ENCODE measurements at regions not wholly inside any gene's neighbourhood (a gene's known extent, or its start where the extent isn't known, plus 50 kb on each side); places are given as distances from the start of the nearest gene placed in this dataset.

- no peak for DNase-seq
- WGBS, 2 donors, result 57 to 76% methylated on average over 1 of the region's 1 CpG
- intact Hi-C loops (cut with DNase I), result no loop called here
- TF ChIP-seq EP300 (IDR thresholded peaks at IDR 0.05), result no peak
- no peak for TF ChIP-seq POLR2A (IDR thresholded peaks at IDR 0.05)
- no peak for TF ChIP-seq POLR2AphosphoS5 (IDR thresholded peaks at IDR 0.05)
- TF ChIP-seq, protein P1, sequence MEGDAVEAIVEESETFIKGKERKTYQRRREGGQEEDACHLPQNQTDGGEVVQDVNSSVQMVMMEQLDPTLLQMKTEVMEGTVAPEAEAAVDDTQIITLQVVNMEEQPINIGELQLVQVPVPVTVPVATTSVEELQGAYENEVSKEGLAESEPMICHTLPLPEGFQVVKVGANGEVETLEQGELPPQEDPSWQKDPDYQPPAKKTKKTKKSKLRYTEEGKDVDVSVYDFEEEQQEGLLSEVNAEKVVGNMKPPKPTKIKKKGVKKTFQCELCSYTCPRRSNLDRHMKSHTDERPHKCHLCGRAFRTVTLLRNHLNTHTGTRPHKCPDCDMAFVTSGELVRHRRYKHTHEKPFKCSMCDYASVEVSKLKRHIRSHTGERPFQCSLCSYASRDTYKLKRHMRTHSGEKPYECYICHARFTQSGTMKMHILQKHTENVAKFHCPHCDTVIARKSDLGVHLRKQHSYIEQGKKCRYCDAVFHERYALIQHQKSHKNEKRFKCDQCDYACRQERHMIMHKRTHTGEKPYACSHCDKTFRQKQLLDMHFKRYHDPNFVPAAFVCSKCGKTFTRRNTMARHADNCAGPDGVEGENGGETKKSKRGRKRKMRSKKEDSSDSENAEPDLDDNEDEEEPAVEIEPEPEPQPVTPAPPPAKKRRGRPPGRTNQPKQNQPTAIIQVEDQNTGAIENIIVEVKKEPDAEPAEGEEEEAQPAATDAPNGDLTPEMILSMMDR (IDR thresholded peaks at IDR 0.05), result no peak
- Histone ChIP-seq H3K4me3 (no peak overlapping the region), H3K27ac (no peak overlapping the region), H3K4me1 (no peaks in the 10 kb centered on the region), H3K27me3 (no peaks in the 10 kb centered on the region), H3K36me3 (no peaks in the 10 kb centered on the region), H3K9me3 (peaks cover 0 to 12% (median 9%) of the 10 kb centered on the region in 4 donors)
Observed at GRCh38 chr13:111025310-111025709, 89.8 kb upstream of the ARHGEF7 start.

DNA sequence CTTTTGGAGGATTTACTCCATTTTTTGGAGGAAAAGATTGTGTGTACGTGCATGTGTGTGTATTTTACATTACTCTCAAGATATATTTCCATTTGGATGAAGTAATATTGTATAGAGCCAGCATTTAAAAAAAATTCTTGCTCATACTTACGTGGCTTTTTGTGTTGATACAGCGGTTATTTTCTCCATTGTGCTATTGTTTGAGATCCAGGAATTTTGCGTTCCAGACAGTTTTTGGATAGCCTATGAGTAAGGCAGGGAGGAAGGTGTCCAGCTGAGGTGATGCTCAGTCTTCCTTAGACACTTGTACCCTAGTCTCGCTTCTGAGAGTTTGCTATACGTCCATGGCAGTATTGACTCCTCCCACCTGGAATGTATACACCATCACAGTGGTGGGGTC lies 92.2 kb upstream of the ARHGEF7 start:
- H3K4me1 ChIP-seq, result no peaks in the 10 kb centered on the region
- intact Hi-C loops (cut with DNase I), result no loop called here
- peaks cover 0 to 12% (median 11%) of the 10 kb centered on the region in 4 donors for H3K9me3 ChIP-seq
- H3K36me3 ChIP-seq, result no peaks in the 10 kb centered on the region
- 90 to 91% methylated on average over 6 of the region's 6 CpGs for whole genome bisulfite sequencing, 2 donors
- H3K27ac ChIP-seq, result no peak overlapping the region
- no peak for DNase-seq
- no peak overlapping the region for H3K4me3 ChIP-seq
- no peaks in the 10 kb centered on the region for H3K27me3 ChIP-seq
- no peak for TF ChIP-seq POLR2A (IDR thresholded peaks at IDR 0.05)
- no peak for TF ChIP-seq POLR2AphosphoS5 (IDR thresholded peaks at IDR 0.05)
- TF ChIP-seq EP300 (IDR thresholded peaks at IDR 0.05), result no peak
- TF ChIP-seq, protein P1 (IDR thresholded peaks at IDR 0.05), result no peak

DNA sequence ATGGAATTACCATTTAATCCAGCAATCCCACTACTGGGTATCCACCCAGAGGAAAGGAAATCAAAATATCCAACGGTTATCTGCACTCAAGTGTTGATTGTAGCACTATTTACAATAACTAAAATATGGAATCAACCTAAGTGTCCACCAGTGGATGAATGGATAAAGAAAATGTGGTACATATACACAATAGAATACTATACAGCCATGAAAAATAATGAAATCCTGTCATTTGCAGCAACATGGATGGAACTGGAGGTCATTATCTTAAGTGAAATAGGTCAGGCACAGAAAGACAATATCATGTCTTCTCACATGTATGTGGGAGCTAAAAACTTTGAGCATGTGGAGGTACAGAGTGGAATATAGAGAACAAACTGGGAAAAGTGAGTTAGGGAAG lies 92.9 kb upstream of the ARHGEF7 start:
- no peaks in the 10 kb centered on the region for H3K27me3 ChIP-seq
- DNase-seq, result no peak
- H3K4me1 ChIP-seq, result no peaks in the 10 kb centered on the region
- H3K27ac ChIP-seq, result no peak overlapping the region
- TF ChIP-seq, protein P1 (IDR thresholded peaks at IDR 0.05), result no peak
- no peak for TF ChIP-seq EP300 (IDR thresholded peaks at IDR 0.05)
- no peak for TF ChIP-seq POLR2AphosphoS5 (IDR thresholded peaks at IDR 0.05)
- no peak for TF ChIP-seq POLR2A (IDR thresholded peaks at IDR 0.05)
- H3K4me3 ChIP-seq, result no peak overlapping the region
- intact Hi-C loops (cut with DNase I), result no loop called here
- no peaks in the 10 kb centered on the region for H3K36me3 ChIP-seq
- peaks cover 0 to 12% (median 11%) of the 10 kb centered on the region in 4 donors for H3K9me3 ChIP-seq
- 80 to 92% methylated on average over 1 of the region's 1 CpG for WGBS, 2 donors

DNA sequence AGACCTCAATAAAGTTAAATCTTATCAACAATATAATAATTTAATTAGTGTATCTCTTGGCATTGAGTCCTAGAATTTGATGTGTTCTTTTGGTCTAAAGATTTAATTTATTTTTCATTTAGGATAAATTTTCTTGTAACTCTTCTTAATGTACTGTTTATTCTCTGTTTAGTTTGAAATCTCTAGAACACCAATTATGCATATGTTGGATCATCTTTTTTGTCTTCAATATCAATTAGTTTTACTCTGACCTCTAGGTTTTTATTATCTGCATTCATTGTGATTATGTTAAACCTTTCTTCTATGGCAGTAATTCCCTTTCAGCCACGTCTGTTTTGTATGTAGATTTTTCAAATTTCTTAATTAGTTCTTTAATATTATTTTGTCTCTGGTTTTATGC lies 93.8 kb upstream of the ARHGEF7 start:
- WGBS, 2 donors, result 75 to 83% methylated on average over 1 of the region's 1 CpG

More for the DNA sequence above, 93.8 kb upstream of the ARHGEF7 start:
- DNase-seq, result no peak
- Histone ChIP-seq H3K36me3 (no peaks in the 10 kb centered on the region), H3K4me3 (no peak overlapping the region), H3K4me1 (no peaks in the 10 kb centered on the region), H3K27me3 (no peaks in the 10 kb centered on the region), H3K27ac (no peak overlapping the region), H3K9me3 (peaks cover 0 to 12% (median 11%) of the 10 kb centered on the region in 4 donors)
- TF ChIP-seq, protein P1 (IDR thresholded peaks at IDR 0.05), result no peak
- TF ChIP-seq POLR2AphosphoS5 (IDR thresholded peaks at IDR 0.05), result no peak
- TF ChIP-seq EP300 (IDR thresholded peaks at IDR 0.05), result no peak
- no peak for TF ChIP-seq POLR2A (IDR thresholded peaks at IDR 0.05)
- intact Hi-C loops (cut with DNase I), result no loop called here
